Activated CD4-positive, alpha-beta T cell treated with anti-CD3 and anti-CD28 coated beads for 48 hours (primary cell): ENCODE measurements at regions not wholly inside any gene's neighbourhood (a gene's known extent, or its start where the extent isn't known, plus 50 kb on each side); places are given as distances from the start of the nearest gene placed in this dataset.
"Not testable (repeated sequence)": the region's sequence is repeated elsewhere in the genome, so short reads cannot be mapped to it uniquely, and the experiment has no call there.

Experiments used
- DNase-seq: peaks from one replicate; pipeline ENCODE4 v3.0.0-alpha.2; 2020

- DNase-seq, result no peak
These were observed 149.9 kb downstream of the NPIPB5 start for GRCh38 chr16:22660441-22661160.

GRCh38 chr16:22661161-22661647, 150.5 kb downstream of the NPIPB5 start:
- no peak for DNase-seq

- DNase-seq, result not testable (repeated sequence)
These were observed 151.0 kb upstream of the HS3ST2 start for GRCh38 chr16:22662958-22663357.

- no peak for DNase-seq
These were observed 150.4 kb upstream of the HS3ST2 start for GRCh38 chr16:22663389-22664064.

GRCh38 chr16:22664132-22664531, 149.8 kb upstream of the HS3ST2 start:
- no peak for DNase-seq

- DNase-seq, result no peak
These were observed 149.4 kb upstream of the HS3ST2 start for GRCh38 chr16:22664561-22664997.

GRCh38 chr16:22665048-22665797, 148.7 kb upstream of the HS3ST2 start:
- DNase-seq, result no peak

GRCh38 chr16:22665803-22666202, 148.2 kb upstream of the HS3ST2 start:
- DNase-seq, result no peak

- no peak for DNase-seq
These were observed 145.6 kb upstream of the HS3ST2 start for GRCh38 chr16:22668318-22668717.

GRCh38 chr16:22670044-22670536, 143.9 kb upstream of the HS3ST2 start:
- DNase-seq, result no peak

- DNase-seq, result peak; percentile 17
These were observed 143.4 kb upstream of the HS3ST2 start for GRCh38 chr16:22670551-22671041.

GRCh38 chr16:22671301-22672076, 142.5 kb upstream of the HS3ST2 start:
- no peak for DNase-seq

GRCh38 chr16:22672830-22673210, 141.1 kb upstream of the HS3ST2 start:
- DNase-seq, result no peak

- DNase-seq, result no peak
These were observed 140.5 kb upstream of the HS3ST2 start for GRCh38 chr16:22673421-22673831.

- no peak for DNase-seq
These were observed 139.2 kb upstream of the HS3ST2 start for GRCh38 chr16:22674832-22675191.

GRCh38 chr16:22675745-22676540, 138.0 kb upstream of the HS3ST2 start:
- no peak for DNase-seq

- no peak for DNase-seq
These were observed 136.7 kb upstream of the HS3ST2 start for GRCh38 chr16:22677024-22677830.

- DNase-seq, result no peak
These were observed 135.7 kb upstream of the HS3ST2 start for GRCh38 chr16:22678311-22678710.

- DNase-seq, result no peak
These were observed 132.2 kb upstream of the HS3ST2 start for GRCh38 chr16:22681554-22682291.

- DNase-seq, result no peak
These were observed 130.7 kb upstream of the HS3ST2 start for GRCh38 chr16:22683258-22683657.
